Activated naive CD8-positive, alpha-beta T cell treated with anti-CD3 and anti-CD28 coated beads, Interleukin-2, amount 50 U/mL, for 16 hours (primary cell): ENCODE measurements at regions not wholly inside any gene's neighbourhood (a gene's known extent, or its start where the extent isn't known, plus 50 kb on each side); places are given as distances from the start of the nearest gene placed in this dataset.
"Not testable (repeated sequence)": the region's sequence is repeated elsewhere in the genome, so short reads cannot be mapped to it uniquely, and the experiment has no call there.

Source experiments
- DNase-seq: peaks from one replicate; pipeline ENCODE4 v3.0.0-alpha.2; 2020; ENCODE audit warnings: low read depth, low spot score

- no peak for DNase-seq
Observed at GRCh38 chr5:68067976-68068603, 147.5 kb upstream of the PIK3R1 start.

GRCh38 chr5:68067291-68067690, 148.3 kb upstream of the PIK3R1 start:
- DNase-seq: no peak

- no peak for DNase-seq
Observed at GRCh38 chr5:68066277-68066955, 149.1 kb upstream of the PIK3R1 start.

- not testable (repeated sequence) for DNase-seq
Observed at GRCh38 chr5:68065321-68065720, 150.2 kb upstream of the PIK3R1 start.

- DNase-seq: no peak
Observed at GRCh38 chr5:68060382-68060781, 155.2 kb upstream of the PIK3R1 start.

- no peak for DNase-seq
Observed at GRCh38 chr5:68057191-68057590, 158.4 kb upstream of the PIK3R1 start.

GRCh38 chr5:68055686-68056085, 159.9 kb upstream of the PIK3R1 start:
- DNase-seq: no peak

GRCh38 chr5:68054638-68055037, 160.9 kb upstream of the PIK3R1 start:
- no peak for DNase-seq

GRCh38 chr5:68053202-68053601, 162.4 kb upstream of the PIK3R1 start:
- DNase-seq: no peak

- DNase-seq: no peak
Observed at GRCh38 chr5:68049053-68049713, 166.4 kb upstream of the PIK3R1 start.

- no peak for DNase-seq
Observed at GRCh38 chr5:68048516-68048915, 167.0 kb upstream of the PIK3R1 start.

- not testable (repeated sequence) for DNase-seq
Observed at GRCh38 chr5:68048054-68048453, 167.5 kb upstream of the PIK3R1 start.

- no peak for DNase-seq
Observed at GRCh38 chr5:68047035-68047434, 168.5 kb upstream of the PIK3R1 start.

- no peak for DNase-seq
Observed at GRCh38 chr5:68046445-68046844, 169.1 kb upstream of the PIK3R1 start.

GRCh38 chr5:68041293-68041692, 174.3 kb upstream of the PIK3R1 start:
- no peak for DNase-seq

- DNase-seq: no peak
Observed at GRCh38 chr5:68037546-68037945, 178.0 kb upstream of the PIK3R1 start.

GRCh38 chr5:68033961-68034571, 181.5 kb upstream of the PIK3R1 start:
- DNase-seq: no peak

GRCh38 chr5:68033029-68033428, 182.5 kb upstream of the PIK3R1 start:
- DNase-seq: no peak

GRCh38 chr5:68032216-68032762, 183.3 kb upstream of the PIK3R1 start:
- no peak for DNase-seq

- no peak for DNase-seq
Observed at GRCh38 chr5:68028131-68028727, 187.3 kb upstream of the PIK3R1 start.

- DNase-seq: no peak
Observed at GRCh38 chr5:68027519-68027918, 188.0 kb upstream of the PIK3R1 start.
